ENCODE measurements at regions not wholly inside any gene's neighbourhood (a gene's known extent, or its start where the extent isn't known, plus 50 kb on each side); places are given as distances from the start of the nearest gene placed in this dataset.
"Not testable (repeated sequence)": the region's sequence is repeated elsewhere in the genome, so short reads cannot be mapped to it uniquely, and the experiment has no call there.

GRCh38 chr2:209312450-209312849, 111.4 kb upstream of the MAP2 start:
- not testable (repeated sequence) for TF ChIP-seq CTCF, POLR2A (IDR thresholded peaks at IDR 0.05)

Measured in uterus (tissue), 2 donors.